GM12891 (cell line): ENCODE measurements at regions not wholly inside any gene's neighbourhood (a gene's known extent, or its start where the extent isn't known, plus 50 kb on each side); places are given as distances from the start of the nearest gene placed in this dataset.

Experiments
- PAX5 ChIP-seq: IDR thresholded peaks from 2 replicates; pipeline ENCODE4 v1.6.1; 2011; ENCODE audit warnings: low read length, moderate library complexity, mild to moderate bottlenecking; ENCODE audit not compliant: insufficient read depth, severe bottlenecking
- POLR2A ChIP-seq: IDR thresholded peaks from 2 replicates; pipeline ENCODE4 v1.6.1; 2011; ENCODE audit warnings: low read depth, low read length, control low read depth
- TAF1 ChIP-seq: IDR thresholded peaks from 2 replicates; pipeline ENCODE4 v1.6.1; 2011; ENCODE audit warnings: low read depth, low read length, control low read depth

- no peak for TF ChIP-seq POLR2A
- TF ChIP-seq PAX5, result no peak
- TF ChIP-seq TAF1, result no peak
These were observed 318.5 kb downstream of the ZNF621 start for GRCh38 chr3:40843208-40843624.
